K562 (cell line): ENCODE measurements at regions not wholly inside any gene's neighbourhood (a gene's known extent, or its start where the extent isn't known, plus 50 kb on each side); places are given as distances from the start of the nearest gene placed in this dataset.

ENCODE experiments used
- IRF2 ChIP-seq: sonication (generic); formaldehyde crosslinking; IDR thresholded peaks from 2 replicates; pipeline ENCODE4 v1.8.1; 2022; ENCODE audit warnings: mild to moderate bottlenecking, missing genetic modification reagents
- TF ChIP-seq, protein P1 (sequence below), 3 experiments: IDR thresholded peaks in 2 of 3; conservative IDR thresholded peaks in 1 of 3; 2 replicates each; pipeline ENCODE4 v1.5.1; 2011 to 2012; ENCODE audit warnings: low read length in 3 of 3, mild to moderate bottlenecking in 3 of 3, control low read depth in 2 of 3, improper control_type of control experiment in 1 of 3, inconsistent platforms in 1 of 3, low read depth in 1 of 3, mixed read lengths in 1 of 3, moderate library complexity in 1 of 3; ENCODE audit not compliant: insufficient read depth in 2 of 3

GRCh38 chr6:91822581-91822980, 1235.7 kb upstream of the MAP3K7 start:
- no peak for TF ChIP-seq IRF2 (CRISPR knock-in tag)
- TF ChIP-seq, protein P1, sequence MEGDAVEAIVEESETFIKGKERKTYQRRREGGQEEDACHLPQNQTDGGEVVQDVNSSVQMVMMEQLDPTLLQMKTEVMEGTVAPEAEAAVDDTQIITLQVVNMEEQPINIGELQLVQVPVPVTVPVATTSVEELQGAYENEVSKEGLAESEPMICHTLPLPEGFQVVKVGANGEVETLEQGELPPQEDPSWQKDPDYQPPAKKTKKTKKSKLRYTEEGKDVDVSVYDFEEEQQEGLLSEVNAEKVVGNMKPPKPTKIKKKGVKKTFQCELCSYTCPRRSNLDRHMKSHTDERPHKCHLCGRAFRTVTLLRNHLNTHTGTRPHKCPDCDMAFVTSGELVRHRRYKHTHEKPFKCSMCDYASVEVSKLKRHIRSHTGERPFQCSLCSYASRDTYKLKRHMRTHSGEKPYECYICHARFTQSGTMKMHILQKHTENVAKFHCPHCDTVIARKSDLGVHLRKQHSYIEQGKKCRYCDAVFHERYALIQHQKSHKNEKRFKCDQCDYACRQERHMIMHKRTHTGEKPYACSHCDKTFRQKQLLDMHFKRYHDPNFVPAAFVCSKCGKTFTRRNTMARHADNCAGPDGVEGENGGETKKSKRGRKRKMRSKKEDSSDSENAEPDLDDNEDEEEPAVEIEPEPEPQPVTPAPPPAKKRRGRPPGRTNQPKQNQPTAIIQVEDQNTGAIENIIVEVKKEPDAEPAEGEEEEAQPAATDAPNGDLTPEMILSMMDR (IDR thresholded peaks at IDR 0.05 in 2 of 3, conservative IDR thresholded peaks at IDR 0.05 in 1 of 3; ENCODE audit: insufficient read depth in 2 of 3, low read depth in 1 of 3, low read length in 3 of 3), result no peak
